GM18873 (cell line): ENCODE measurements at regions not wholly inside any gene's neighbourhood (a gene's known extent, or its start where the extent isn't known, plus 50 kb on each side); places are given as distances from the start of the nearest gene placed in this dataset.

Experiments
- ATAC-seq: cut with Tn5 transposase; IDR thresholded peaks from one replicate; pipeline ENCODE4 v1.9.1; 2021; ENCODE audit warnings: mild to moderate bottlenecking, moderate library complexity, moderate number of reproducible peaks; ENCODE audit not compliant: unreplicated experiment, low FRiP score

DNA sequence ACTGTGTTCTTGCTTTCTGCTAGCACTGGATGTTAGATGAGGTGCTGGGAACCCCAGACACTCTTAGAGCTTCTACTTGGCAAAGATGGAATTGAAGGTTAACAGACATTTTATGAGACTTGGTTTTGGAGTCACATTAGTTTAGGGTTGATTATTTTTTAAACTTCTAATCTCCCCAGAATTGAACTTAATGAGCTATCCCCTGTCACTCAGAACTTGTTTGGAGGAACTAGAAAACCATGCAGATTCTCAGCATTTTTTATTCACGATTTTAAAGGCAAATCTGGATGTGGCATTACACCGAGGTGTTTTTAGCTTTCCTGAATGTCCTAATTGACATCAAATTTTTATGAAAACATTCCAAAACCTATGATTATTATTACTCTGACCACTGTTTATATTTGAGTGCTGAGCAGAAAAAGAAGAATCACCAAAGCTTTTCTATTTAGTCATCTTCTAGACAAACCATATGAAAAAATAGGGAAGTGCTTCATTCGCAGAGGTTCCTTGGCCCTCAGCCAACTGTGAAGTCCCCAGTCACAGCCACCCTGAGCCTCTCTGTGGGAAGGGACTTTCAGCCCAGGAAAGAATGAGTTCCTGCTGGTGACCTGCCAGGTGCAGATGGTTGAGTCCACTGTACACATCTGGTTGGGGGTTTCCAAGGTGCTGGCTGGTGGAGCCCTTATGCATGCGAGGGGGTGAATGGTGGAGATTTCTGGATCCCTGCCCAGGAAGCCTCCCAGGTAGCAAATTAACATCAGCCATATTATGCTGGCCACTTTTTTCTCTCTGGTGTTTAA is 196.0 kb upstream of the TOPAZ1 start:
- ATAC-seq = peak; percentile 84

DNA sequence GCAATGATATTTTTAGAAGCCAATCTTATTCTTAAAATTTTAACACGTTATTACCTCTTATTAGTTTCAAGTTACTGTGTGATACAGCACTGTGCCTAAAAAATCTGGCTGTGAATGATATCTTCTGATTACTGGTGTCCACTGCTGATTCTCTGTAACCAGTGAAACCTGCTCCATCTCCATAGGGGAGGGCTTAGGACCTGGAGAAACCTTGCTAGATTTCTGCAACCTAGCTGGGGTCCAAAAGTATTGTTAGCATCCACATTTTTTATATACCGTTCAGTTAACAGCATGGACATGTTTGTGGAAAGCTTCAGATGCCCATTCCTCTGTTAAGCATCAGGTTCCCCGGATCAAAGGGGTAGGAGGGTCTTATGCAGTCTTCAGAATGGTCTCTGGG is 193.9 kb upstream of the TOPAZ1 start:
- ATAC-seq = no peak

DNA sequence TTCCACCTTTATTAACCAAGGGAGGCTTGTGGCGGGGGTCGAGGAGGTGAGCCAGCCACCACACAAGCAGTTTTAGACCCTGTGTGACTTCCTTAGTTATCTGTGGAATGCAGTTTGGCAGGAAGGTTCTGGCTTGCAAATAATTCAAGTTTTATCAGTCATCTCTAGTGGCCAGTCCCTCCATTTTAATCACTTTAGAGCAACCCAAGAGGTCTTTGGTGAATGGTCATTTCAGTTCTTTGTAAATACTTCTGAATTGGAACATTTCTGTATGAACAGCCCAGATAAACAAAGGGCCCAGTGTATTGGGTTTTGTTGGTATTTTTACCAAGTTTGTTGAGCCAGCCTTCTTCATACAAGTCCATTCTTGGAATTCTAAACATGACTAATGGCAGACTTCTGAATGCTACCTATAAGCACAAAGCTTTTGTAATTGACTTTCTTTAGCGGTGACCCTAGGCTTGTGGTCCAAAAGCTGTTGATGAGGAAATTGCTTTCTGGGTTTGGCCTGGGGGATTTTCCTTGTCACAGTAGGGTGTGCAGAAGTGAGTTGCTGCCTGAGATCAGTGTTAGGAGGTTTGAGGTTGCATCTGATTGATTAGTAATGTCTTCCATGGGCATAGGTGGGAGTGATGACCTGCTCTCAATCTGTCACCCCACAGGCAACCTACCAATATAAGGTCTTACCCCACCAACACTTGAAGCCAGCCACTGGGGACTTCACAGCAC is 193.3 kb upstream of the TOPAZ1 start:
- ATAC-seq = no peak

- ATAC-seq = no peak
Measured at GRCh38 chr3:44048949-44049348, 192.7 kb upstream of the TOPAZ1 start.

DNA sequence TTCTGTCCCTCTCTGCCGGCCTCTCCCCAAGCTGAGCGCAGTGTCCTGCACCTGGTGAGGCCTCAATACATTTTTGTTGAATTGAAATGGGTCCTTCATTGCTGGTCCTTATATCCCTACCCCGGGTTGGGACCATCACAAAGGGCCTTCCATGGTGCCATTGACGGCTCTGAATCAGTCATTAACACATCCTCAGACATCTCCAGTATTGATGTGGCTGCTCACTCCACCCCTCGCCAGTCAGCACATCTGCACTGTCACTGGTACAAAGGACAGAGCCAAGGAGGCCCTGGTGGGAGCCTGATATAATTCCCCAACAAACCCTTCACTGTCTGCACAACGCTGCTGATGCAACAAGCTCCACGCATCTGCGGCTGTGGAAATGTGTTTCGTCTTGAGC is 191.6 kb upstream of the TOPAZ1 start:
- ATAC-seq = no peak

- no peak for ATAC-seq
Measured at GRCh38 chr3:44050867-44051266, 190.8 kb upstream of the TOPAZ1 start.

DNA sequence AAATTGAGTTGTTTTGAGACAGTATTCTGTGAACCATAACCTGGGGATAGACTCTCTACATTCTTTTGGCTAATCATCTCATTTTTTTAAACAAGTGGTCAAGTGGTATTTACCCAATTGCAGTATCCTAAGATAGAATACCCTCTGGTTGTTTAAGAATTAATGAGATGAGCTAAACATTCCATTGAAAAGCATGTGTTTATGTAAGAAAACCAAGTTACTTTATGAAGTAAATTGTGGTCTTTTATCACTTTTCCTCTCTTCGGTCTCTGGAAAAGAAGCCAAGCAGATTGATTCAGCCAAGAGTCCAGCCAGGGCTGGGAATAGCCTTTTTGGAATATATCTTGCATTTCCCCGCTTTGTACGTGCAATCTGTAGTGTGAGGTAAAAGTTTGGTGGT is 185.7 kb upstream of the TOPAZ1 start:
- no peak for ATAC-seq

- no peak for ATAC-seq
Measured at GRCh38 chr3:44056446-44057240, 185.0 kb upstream of the TOPAZ1 start.

DNA sequence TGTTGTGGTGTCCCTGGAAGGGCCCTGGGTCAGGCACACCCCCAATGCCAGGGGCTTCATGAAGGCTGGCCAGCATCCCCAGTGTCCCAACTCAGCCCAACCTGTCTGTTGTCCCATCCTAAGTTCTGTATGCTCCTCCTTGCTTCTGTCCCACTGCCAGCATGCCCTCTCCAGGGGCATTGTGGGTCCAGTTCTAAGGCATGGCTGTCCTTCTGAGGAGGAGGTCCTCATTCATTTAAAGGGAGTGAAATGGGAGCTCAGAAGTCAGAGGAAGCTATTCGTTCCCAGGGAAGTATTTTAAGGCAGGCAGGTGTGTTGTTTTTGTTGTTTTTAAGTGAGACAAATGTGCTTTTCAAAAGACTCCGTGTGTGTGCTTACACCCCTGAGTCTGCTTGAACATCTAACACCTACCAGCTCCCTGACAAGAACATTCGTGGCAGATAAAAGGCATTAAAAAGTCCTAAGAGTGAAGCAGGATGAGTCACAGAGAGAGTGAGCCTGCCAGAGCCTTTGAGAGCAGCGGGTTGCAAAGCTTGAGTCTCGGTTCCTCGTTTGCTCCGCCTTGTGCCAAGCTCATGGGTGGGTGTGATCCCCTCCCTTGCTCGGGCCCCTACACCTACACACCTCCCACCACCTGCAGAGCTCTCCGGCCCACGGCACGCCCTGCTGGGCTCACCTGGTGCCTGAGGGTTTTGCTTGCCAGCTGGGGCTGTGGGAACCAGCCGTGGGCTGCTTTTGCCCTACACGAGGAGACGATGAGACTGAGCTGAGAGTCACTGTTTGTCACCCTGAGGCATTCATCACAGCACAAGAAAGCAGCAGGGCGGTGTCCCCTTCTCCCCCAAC is 183.4 kb upstream of the TOPAZ1 start:
- ATAC-seq = peak; percentile 74

GRCh38 chr3:44058868-44059203 is 182.8 kb upstream of the TOPAZ1 start:
- no peak for ATAC-seq

DNA sequence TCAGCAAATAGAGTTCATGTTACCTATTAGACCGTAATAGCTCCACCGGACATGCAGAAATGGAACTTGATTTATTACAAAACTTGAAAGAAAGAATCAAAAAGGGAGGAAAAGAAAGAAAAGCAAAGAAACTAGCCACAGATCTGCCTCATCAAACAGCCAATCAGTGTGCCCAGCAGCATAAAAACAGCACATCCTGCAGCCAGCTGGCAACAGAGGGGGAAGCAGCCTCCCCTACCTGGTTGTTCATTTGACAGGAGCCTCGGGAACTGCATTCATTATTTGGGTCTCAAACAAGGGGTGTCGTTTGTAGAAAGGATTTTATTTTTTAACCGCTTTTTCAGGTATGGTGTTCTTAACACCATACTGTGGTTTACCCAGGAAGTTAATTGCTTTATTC is 181.5 kb upstream of the TOPAZ1 start:
- ATAC-seq = no peak

GRCh38 chr3:44061268-44061667 is 180.4 kb upstream of the TOPAZ1 start:
- no peak for ATAC-seq

DNA sequence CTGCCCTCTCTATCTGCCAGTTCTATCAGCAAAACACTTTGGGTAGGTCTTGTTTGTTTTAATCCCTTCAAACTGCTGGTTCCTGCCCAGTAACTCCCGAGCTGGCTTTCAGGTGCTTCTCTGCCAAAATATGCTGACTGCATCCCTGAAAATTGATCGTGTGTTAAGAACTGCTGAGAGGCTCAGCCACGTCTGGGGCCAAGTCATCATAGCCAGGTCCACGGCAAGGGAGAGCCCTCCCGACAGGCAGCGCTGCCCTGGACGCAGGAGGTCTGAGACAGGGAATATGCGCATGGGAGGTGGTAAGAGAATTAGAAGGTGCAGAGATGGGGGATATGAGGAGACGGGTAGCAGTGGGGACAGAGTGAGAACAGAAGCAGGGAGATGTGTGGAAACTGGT is 179.7 kb upstream of the TOPAZ1 start:
- ATAC-seq = no peak

- ATAC-seq = no peak
Measured at GRCh38 chr3:44065311-44066094, 176.2 kb upstream of the TOPAZ1 start.

DNA sequence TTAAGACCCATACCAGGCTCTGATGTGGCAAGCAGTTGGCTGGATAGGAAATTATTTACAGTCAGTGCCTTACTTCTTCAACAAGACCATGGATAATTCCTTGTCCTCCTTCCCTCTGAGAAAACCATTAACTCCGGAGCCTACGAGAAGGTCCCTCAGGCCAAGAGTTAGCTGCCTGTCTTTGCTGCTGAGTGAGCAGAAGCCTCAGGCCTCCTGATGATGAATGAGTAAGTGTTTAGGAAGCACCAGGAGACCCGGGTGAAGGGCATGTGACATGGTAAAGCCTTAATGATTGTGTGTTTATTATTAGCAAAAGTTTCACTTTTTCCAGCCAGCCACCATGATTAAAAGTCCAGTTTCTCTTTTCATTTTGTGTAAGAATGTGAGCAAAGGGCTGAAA is 174.9 kb upstream of the TOPAZ1 start:
- no peak for ATAC-seq

DNA sequence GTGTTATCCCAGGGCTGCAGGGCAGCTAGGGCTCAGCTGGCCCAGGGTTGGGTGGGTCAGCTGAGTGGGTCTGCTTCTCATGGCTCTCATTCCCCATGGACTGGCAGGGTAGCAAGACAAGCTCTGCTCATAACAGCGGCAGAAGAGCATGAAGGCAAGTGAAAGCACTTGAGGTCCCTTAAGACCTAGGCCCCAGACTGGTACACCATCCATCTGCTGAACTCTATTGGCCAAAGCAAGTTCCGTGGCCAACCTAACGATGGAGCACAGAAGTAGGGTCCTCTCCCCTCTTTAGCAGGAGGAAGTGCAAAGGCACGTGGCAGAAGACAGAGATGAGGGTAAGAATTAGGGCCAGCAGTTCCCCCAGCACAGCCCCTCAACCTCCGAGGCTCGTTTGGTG is 174.3 kb upstream of the TOPAZ1 start:
- no peak for ATAC-seq

DNA sequence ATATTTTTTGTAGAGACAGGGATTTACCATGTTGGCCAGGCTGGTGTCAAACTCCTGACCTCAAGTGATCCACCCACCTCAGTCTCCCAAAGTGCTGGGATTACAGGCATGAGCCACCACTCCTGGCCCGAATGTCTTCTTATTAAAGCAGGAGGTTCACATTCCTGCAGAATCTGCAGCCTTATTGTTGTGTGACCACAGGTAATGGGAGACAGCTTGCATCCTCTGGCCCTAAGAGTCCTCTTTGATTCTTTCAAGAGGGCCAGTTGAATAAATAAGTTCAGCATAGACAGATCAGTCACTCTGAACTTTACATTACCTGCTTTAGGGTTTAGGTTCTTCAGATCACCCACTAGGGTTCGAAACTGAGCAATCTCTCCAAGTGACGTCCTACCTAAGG is 172.9 kb upstream of the TOPAZ1 start:
- no peak for ATAC-seq

GRCh38 chr3:44069276-44069675 is 172.4 kb upstream of the TOPAZ1 start:
- ATAC-seq = no peak

GRCh38 chr3:44070841-44071546 is 170.7 kb upstream of the TOPAZ1 start:
- no peak for ATAC-seq
